Mesothelial cell of epicardium (in vitro differentiated cells): ENCODE measurements at regions not wholly inside any gene's neighbourhood (a gene's known extent, or its start where the extent isn't known, plus 50 kb on each side); places are given as distances from the start of the nearest gene placed in this dataset.

Source experiments
- DNase-seq, 2 experiments: peaks; one replicate each; pipeline ENCODE4 v3.0.0; 2021; ENCODE audit warnings: low spot score in 2 of 2; ENCODE audit not compliant: unreplicated experiment in 2 of 2
- H3K27ac Mint-ChIP-seq: 2 replicates; pipeline ENCODE4 v1.8.0; 2021; ENCODE audit warnings: mixed read lengths
- H3K27me3 Mint-ChIP-seq: 2 replicates; pipeline ENCODE4 v1.8.0; 2021; ENCODE audit warnings: low read depth, mixed read lengths
- H3K36me3 Mint-ChIP-seq: 2 replicates; pipeline ENCODE4 v1.8.0; 2021; ENCODE audit warnings: mixed read lengths
- H3K4me1 Mint-ChIP-seq: 2 replicates; pipeline ENCODE4 v1.8.0; 2021; ENCODE audit warnings: mixed read lengths
- H3K4me3 Mint-ChIP-seq: 2 replicates; pipeline ENCODE4 v1.8.0; 2021; ENCODE audit warnings: mild to moderate bottlenecking, moderate library complexity, mixed read lengths
- H3K9me3 Mint-ChIP-seq: 2 replicates; pipeline ENCODE4 v1.8.0; 2021; ENCODE audit warnings: mixed read lengths
- TF ChIP-seq, protein P1 (sequence below): fragments of 200-600 bp; sonication (generic); IDR thresholded peaks from one replicate; pipeline ENCODE4 v1.5.0; 2021; ENCODE audit warnings: antibody characterized with exemption; ENCODE audit not compliant: unreplicated experiment

DNA sequence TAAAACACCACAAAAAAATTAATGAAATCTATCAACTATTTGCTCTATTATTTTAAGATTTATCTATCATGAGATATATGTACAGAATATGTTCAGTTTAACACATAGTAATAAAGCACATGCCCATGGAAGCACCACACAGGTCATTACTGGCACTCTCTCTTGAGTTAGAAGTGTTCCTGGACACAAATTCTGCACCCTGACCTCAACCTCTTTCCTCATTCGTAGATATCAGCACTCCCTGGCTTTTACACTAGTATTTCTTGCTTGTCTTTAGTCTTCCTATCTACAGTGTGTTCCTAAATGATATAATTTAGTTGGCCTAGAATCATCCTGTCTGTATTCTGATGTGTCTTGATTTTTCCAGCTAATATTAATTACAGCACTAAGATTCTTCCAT is 321.0 kb upstream of the SOX5 start:
- H3K4me1 Mint-ChIP-seq: no peaks in the 10 kb centered on the region
- no peak overlapping the region for H3K27ac Mint-ChIP-seq
- no peaks in the 10 kb centered on the region for H3K9me3 Mint-ChIP-seq
- no peaks in the 10 kb centered on the region for H3K27me3 Mint-ChIP-seq
- H3K36me3 Mint-ChIP-seq: no peaks in the 10 kb centered on the region
- TF ChIP-seq, protein P1, sequence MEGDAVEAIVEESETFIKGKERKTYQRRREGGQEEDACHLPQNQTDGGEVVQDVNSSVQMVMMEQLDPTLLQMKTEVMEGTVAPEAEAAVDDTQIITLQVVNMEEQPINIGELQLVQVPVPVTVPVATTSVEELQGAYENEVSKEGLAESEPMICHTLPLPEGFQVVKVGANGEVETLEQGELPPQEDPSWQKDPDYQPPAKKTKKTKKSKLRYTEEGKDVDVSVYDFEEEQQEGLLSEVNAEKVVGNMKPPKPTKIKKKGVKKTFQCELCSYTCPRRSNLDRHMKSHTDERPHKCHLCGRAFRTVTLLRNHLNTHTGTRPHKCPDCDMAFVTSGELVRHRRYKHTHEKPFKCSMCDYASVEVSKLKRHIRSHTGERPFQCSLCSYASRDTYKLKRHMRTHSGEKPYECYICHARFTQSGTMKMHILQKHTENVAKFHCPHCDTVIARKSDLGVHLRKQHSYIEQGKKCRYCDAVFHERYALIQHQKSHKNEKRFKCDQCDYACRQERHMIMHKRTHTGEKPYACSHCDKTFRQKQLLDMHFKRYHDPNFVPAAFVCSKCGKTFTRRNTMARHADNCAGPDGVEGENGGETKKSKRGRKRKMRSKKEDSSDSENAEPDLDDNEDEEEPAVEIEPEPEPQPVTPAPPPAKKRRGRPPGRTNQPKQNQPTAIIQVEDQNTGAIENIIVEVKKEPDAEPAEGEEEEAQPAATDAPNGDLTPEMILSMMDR: no peak
- no peak overlapping the region for H3K4me3 Mint-ChIP-seq
- DNase-seq: no peak

DNA sequence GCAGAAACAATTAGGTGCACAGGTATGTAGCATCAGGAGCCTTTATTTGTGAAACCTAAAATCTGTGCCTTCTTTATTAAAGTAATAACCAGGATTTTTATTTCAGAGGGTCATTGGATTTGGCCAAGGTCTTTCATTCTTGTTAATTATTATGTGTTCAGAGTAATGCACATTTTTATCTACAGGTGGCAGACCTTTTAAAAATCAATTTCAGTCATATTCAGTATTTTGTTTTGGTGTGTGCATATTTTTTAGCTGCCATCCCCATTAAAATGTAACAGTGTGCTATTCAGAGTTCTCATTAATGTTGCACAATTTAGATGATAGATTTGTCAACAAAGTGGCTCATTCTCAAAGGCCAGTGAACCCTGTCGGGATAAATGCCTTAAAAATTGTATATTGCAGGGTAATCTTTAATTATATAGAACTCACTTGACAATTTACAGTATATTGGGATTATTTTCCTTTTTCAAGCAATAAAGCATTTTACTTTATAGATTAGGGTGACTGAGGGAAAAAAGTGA is 319.3 kb upstream of the SOX5 start:
- Mint-ChIP-seq H3K4me1 (peaks cover under 1% of the 10 kb centered on the region), H3K27me3 (no peaks in the 10 kb centered on the region), H3K27ac (no peak overlapping the region)

DNA sequence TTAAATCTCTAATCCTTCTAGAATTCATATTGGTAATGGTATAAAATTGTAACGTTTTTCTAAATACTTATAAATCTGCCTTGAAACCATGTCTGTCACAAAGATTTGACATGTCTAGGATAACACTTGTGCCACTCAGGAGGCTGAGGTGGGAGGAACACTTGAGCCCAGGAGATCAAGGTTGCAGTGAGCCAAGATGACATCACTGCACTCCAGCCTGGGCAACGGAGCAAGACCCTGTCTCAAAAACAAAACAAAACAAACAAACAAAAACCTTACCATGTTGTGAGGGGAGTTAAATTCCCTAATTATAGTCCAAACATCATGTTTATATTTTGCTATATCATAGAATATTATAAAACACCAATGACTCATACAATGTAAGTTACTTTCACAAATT is 317.5 kb upstream of the SOX5 start:
- Mint-ChIP-seq H3K4me1 (peaks cover 2% of the 10 kb centered on the region), H3K27ac (no peak overlapping the region), H3K36me3 (no peaks in the 10 kb centered on the region), H3K27me3 (no peaks in the 10 kb centered on the region), H3K9me3 (no peaks in the 10 kb centered on the region), H3K4me3 (no peak overlapping the region)
- TF ChIP-seq, protein P1: no peak
- DNase-seq: no peak

More for the DNA sequence above, 319.3 kb upstream of the SOX5 start:
- DNase-seq: no peak
- TF ChIP-seq, protein P1: peak; percentile 26
- Mint-ChIP-seq H3K4me3 (no peak overlapping the region), H3K9me3 (no peaks in the 10 kb centered on the region), H3K36me3 (no peaks in the 10 kb centered on the region)

DNA sequence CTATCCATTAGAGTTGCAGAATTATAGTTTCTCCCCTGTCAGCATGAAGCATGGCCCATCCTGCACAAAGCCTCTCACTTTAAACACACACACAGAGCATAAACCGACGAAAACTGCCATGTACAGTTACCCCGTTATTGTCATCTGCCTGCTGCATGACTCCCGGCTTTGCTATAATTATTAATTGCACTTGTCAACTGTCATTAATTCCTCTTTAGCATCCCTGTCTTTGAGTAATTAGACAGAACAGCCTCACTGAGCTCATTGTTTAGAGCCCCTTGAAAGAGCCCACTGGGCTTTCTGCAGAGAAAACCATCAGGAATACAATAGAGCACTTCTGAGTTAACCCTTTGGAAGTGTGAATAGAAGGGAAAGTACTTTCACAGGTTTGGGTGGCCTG is 307.2 kb upstream of the SOX5 start:
- H3K27ac Mint-ChIP-seq: no peak overlapping the region
- H3K4me1 Mint-ChIP-seq: peaks cover 14% of the 10 kb centered on the region
- TF ChIP-seq, protein P1: no peak
- no peaks in the 10 kb centered on the region for H3K36me3 Mint-ChIP-seq
- no peaks in the 10 kb centered on the region for H3K27me3 Mint-ChIP-seq
- no peak overlapping the region for H3K4me3 Mint-ChIP-seq
- H3K9me3 Mint-ChIP-seq: peaks cover 8% of the 10 kb centered on the region
- DNase-seq: no peak

DNA sequence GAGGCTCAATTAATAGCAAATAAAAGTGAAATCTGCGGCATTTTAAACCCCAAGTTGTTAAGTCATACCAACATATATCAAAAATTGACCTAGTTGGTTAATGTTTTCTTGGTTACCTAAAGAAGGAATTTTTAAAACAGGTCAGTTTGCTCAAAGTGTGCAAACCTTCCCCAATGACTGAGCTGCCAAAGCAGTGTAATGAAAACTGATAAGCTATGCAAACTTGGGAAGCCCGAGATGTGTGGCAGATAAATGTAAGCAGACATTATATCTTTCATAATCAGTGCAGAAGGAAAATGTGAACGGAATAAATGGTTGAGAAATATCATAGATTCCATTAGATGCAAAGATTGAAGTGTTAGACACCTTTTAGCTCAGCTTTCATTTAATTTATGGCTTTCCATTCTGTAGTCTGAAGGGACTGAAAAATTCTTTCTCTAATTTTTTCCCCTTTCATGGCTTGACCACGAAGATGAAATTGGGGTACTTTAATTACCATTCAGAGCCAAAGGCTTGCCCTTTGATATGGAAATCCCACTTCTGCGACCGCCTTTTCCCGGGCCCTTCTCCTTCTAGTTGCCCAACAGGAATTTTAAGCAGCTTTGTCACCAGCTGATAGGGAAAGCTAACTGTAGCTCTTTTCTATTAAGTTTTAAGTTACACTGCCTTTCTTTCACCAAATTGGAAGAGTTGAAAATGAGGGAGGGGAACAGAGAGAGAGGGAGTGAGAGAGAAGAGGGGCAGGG is 306.6 kb upstream of the SOX5 start:
- TF ChIP-seq, protein P1: no peak
- DNase-seq: no peak
- peaks cover 14% of the 10 kb centered on the region for H3K4me1 Mint-ChIP-seq
- H3K27me3 Mint-ChIP-seq: no peaks in the 10 kb centered on the region
- no peaks in the 10 kb centered on the region for H3K36me3 Mint-ChIP-seq
- H3K9me3 Mint-ChIP-seq: peaks cover 8% of the 10 kb centered on the region
- peak overlapping the region; percentile 54 for H3K27ac Mint-ChIP-seq
- H3K4me3 Mint-ChIP-seq: no peak overlapping the region
